LNCAP (cell line): ENCODE measurements at regions not wholly inside any gene's neighbourhood (a gene's known extent, or its start where the extent isn't known, plus 50 kb on each side); places are given as distances from the start of the nearest gene placed in this dataset.

Experiments used
- CTCF ChIP-seq: fragments of 450-650 bp; IDR thresholded peaks from 2 replicates; pipeline ENCODE4 v1.5.1; 2017; ENCODE audit warnings: mild to moderate bottlenecking

- TF ChIP-seq CTCF: no peak
These were observed 391.6 kb upstream of the SYT4 start for GRCh38 chr18:43668866-43669265.

GRCh38 chr18:43671431-43671830 lies 394.1 kb upstream of the SYT4 start:
- TF ChIP-seq CTCF: no peak

- no peak for TF ChIP-seq CTCF
These were observed 402.8 kb upstream of the SYT4 start for GRCh38 chr18:43680096-43680495.

- TF ChIP-seq CTCF: no peak
These were observed 404.4 kb upstream of the SYT4 start for GRCh38 chr18:43681661-43682060.

- TF ChIP-seq CTCF: no peak
These were observed 404.9 kb upstream of the SYT4 start for GRCh38 chr18:43682196-43682595.

GRCh38 chr18:43686709-43687108 lies 409.4 kb upstream of the SYT4 start:
- TF ChIP-seq CTCF: no peak

GRCh38 chr18:43692099-43692690 lies 414.9 kb upstream of the SYT4 start:
- no peak for TF ChIP-seq CTCF

GRCh38 chr18:43702399-43702798 lies 425.1 kb upstream of the SYT4 start:
- TF ChIP-seq CTCF: no peak
